Fibroblast of pulmonary artery (primary cell): ENCODE measurements at regions not wholly inside any gene's neighbourhood (a gene's known extent, or its start where the extent isn't known, plus 50 kb on each side); places are given as distances from the start of the nearest gene placed in this dataset.

Experiments
- DNase-seq: peaks from one replicate; pipeline ENCODE4 v3.0.0-alpha.2; 2010; ENCODE audit warnings: low read depth
- H3K4me3 ChIP-seq: replicated peaks from 2 replicates; pipeline ENCODE4 v1.5.1; 2011; ENCODE audit warnings: low read depth, mild to moderate bottlenecking, control low read depth, low read length, moderate library complexity
- CTCF ChIP-seq: IDR thresholded peaks from 2 replicates; pipeline ENCODE4 v1.5.1; 2011; ENCODE audit warnings: mild to moderate bottlenecking, control low read depth, low read length, inconsistent platforms; ENCODE audit errors: missing control alignments

- no peak for TF ChIP-seq CTCF
- no peak for DNase-seq
- no peak overlapping the region for H3K4me3 ChIP-seq
These were observed 69.1 kb upstream of the EGLN3 start for GRCh38 chr14:34020014-34020413.

GRCh38 chr14:34018564-34019244, 67.8 kb upstream of the EGLN3 start:
- no peak for TF ChIP-seq CTCF
- peak; percentile 36 for DNase-seq
- H3K4me3 ChIP-seq, result peak overlapping the region; percentile 10

GRCh38 chr14:34018125-34018524, 67.3 kb upstream of the EGLN3 start:
- peak overlapping the region; percentile 10 for H3K4me3 ChIP-seq
- no peak for DNase-seq

GRCh38 chr14:34015383-34015782, 64.5 kb upstream of the EGLN3 start:
- no peak for DNase-seq
- no peak for TF ChIP-seq CTCF
- no peak overlapping the region for H3K4me3 ChIP-seq

More at GRCh38 chr14:34018125-34018524, 67.3 kb upstream of the EGLN3 start:
- no peak for TF ChIP-seq CTCF

GRCh38 chr14:34014936-34015335, 64.1 kb upstream of the EGLN3 start:
- DNase-seq, result no peak
- no peak for TF ChIP-seq CTCF
- no peak overlapping the region for H3K4me3 ChIP-seq

GRCh38 chr14:34013721-34014060, 62.8 kb upstream of the EGLN3 start:
- no peak for DNase-seq
- TF ChIP-seq CTCF, result no peak
- H3K4me3 ChIP-seq, result no peak overlapping the region
